Heart right ventricle (tissue), 16 donors: ENCODE measurements at regions not wholly inside any gene's neighbourhood (a gene's known extent, or its start where the extent isn't known, plus 50 kb on each side); places are given as distances from the start of the nearest gene placed in this dataset.
A peak's percentile ranks its signal among the peaks of the same experiment; 100 is the strongest.

Experiments
- ATAC-seq, 8 donors: fragments of 200-7000 bp; cut with Tn5 transposase; one replicate each; pipeline ENCODE4 v1.9.1; 2020; ENCODE audit warnings: mild to moderate bottlenecking in 8 of 8, moderate library complexity in 8 of 8, moderate number of reproducible peaks in 1 of 8
- DNase-seq, 2 donors: peaks; one replicate each; pipeline ENCODE4 v3.0.0-alpha.2; 2020
- H3K27ac ChIP-seq, 10 donors: fragments of 200-600 bp; sonication (generic) in 2 of 10; one replicate each; pipeline versions ENCODE4 v1.5.0 to v1.8.0; 2020 to 2022; ENCODE audit warnings: mild to moderate bottlenecking in 3 of 10
- H3K27me3 ChIP-seq, 7 donors: fragments of 200-600 bp; one replicate each; pipeline ENCODE4 v1.8.0; 2021 to 2022; ENCODE audit warnings: mild to moderate bottlenecking in 2 of 7
- H3K36me3 ChIP-seq, 9 donors: fragments of 200-600 bp; sonication (generic) in 1 of 9; one replicate each; pipeline versions ENCODE4 v1.5.0 to v1.8.0; 2020 to 2022; ENCODE audit warnings: mild to moderate bottlenecking in 2 of 9
- H3K4me1 ChIP-seq, 9 donors: fragments of 200-600 bp; sonication (generic) in 1 of 9; one replicate each; pipeline versions ENCODE4 v1.5.0 to v1.8.0; 2020 to 2022; ENCODE audit warnings: mild to moderate bottlenecking in 4 of 9
- H3K4me3 ChIP-seq, 10 donors: fragments of 200-600 bp; sonication (generic) in 2 of 10; one replicate each; pipeline versions ENCODE4 v1.5.0 to v1.8.0; 2020 to 2022; ENCODE audit warnings: mild to moderate bottlenecking in 7 of 10, moderate library complexity in 2 of 10
- H3K9me3 ChIP-seq, 11 donors: fragments of 200-600 bp in 10 of 11; sonication (generic) in 2 of 11; one replicate each; pipeline versions ENCODE4 v1.5.0 to v1.8.0; 2013 to 2022; ENCODE audit warnings: mild to moderate bottlenecking in 2 of 11, control low read depth in 1 of 11, moderate library complexity in 1 of 11
- CTCF ChIP-seq, 9 donors: fragments of 200-600 bp; sonication (generic) in 2 of 9; IDR thresholded peaks; one replicate each; pipeline versions ENCODE4 v1.5.0 to v1.8.0; 2021 to 2022; ENCODE audit warnings: antibody characterized with exemption in 9 of 9, mild to moderate bottlenecking in 5 of 9, moderate library complexity in 1 of 9
- WGBS, 2 donors: extraction: QIAGEN DNeasy Blood & Tissue Kit; methylation state at CpG; one replicate each; pipeline ENCODE4 v1.1.7; 2013; ENCODE audit warnings: inconsistent platforms in 1 of 2; 5-methylcytosine and 5-hydroxymethylcytosine counted together
- intact Hi-C, 10 donors: fragments of 100-400 bp; cut with DNase I; formaldehyde crosslinking; loops; one replicate each; pipeline versions ENCODE4 v1.11.1 to v1.14.2; 2022
- donor health status: Arrhythmogenic right ventricular cardiomyopathy.
- donor health status: ischemic (EF 13 %, LVEDD 7.1; RV severe dilation, severe dysfunction).
- donor health status: healthy with polysubstance abuse.
- donor health status: DM: no; HTN: yes; CAD: no.
- donor health status: DM: no; HTN: no; CAD: no.
- donor health status: ischemic (EF 25% LVEDD 6.9; RV normal size, moderate dysfunction).
- donor health status: ischemic (EF 25% LVEDD 5.7; RV mildly dilated, moderate dysfunction).
- donor health status: healthy.
- donor health status: DM: yes; HTN: yes; CAD: no.
- donor health status: Ischemic cardiomyopathy.
- donor health status: ischemic (EF 35%, LVEDD 5.7; RV mildly dilated, moderate dysfunction).
- donor health status: nonischemic (EF 11% LVEDD 7.7; RV severe dilation, severe dysfunction).
- donor health status: DM: yes; HTN: yes; CAD: no.
- donor health status: PGD.
- donor health status: ischemic (EF 29% LVEDD 5.4; RV normal size, mild dysfunction).
- donor health status: nonischemic (EF 23%, LVEDD 6.1; RV moderate dilation, normal function).

GRCh38 chr1:221098471-221099405, 219.5 kb downstream of the HLX start:
- ATAC-seq = peak; percentile 42 to 79 (median 68)

GRCh38 chr1:221099747-221100595, 220.7 kb downstream of the HLX start:
- no peak for TF ChIP-seq CTCF (IDR thresholded peaks at IDR 0.05)
- no peak for DNase-seq
- Histone ChIP-seq H3K27ac (peak overlapping the region in 3 of 10 donors; percentile 59 to 86 (median 61)), H3K36me3 (no peaks in the 10 kb centered on the region), H3K9me3 (no peaks in the 10 kb centered on the region), H3K4me3 (no peak overlapping the region), H3K4me1 (peaks cover 0 to 63% (median 12%) of the 10 kb centered on the region in 9 donors), H3K27me3 (no peaks in the 10 kb centered on the region)
- 92% methylated on average over 12 of the region's 12 CpGs for WGBS, 2 donors
- intact Hi-C loops = no loop called here
- no peak for ATAC-seq

More at GRCh38 chr1:221098471-221099405, 219.5 kb downstream of the HLX start:
- Histone ChIP-seq H3K27me3 (no peaks in the 10 kb centered on the region), H3K4me1 (peaks cover 0 to 68% (median 12%) of the 10 kb centered on the region in 9 donors), H3K27ac (peak overlapping the region in 5 of 10 donors; percentile 20 to 86 (median 43)), H3K9me3 (no peaks in the 10 kb centered on the region), H3K36me3 (no peaks in the 10 kb centered on the region), H3K4me3 (no peak overlapping the region)
- DNase-seq = no peak
- TF ChIP-seq CTCF (IDR thresholded peaks at IDR 0.05) = no peak
- 84% methylated on average over 10 of the region's 10 CpGs for WGBS, 2 donors
- intact Hi-C loops = no loop called here

- intact Hi-C loops = no loop called here
- no peak for DNase-seq
Observed at GRCh38 chr1:221100611-221101010, 221.4 kb downstream of the HLX start.

More at GRCh38 chr1:221100611-221101010, 221.4 kb downstream of the HLX start:
- Histone ChIP-seq H3K4me1 (peaks cover 0 to 63% (median 12%) of the 10 kb centered on the region in 9 donors), H3K36me3 (no peaks in the 10 kb centered on the region), H3K4me3 (no peak overlapping the region), H3K27ac (peak overlapping the region in 3 of 10 donors; percentile 59 to 86 (median 61)), H3K9me3 (no peaks in the 10 kb centered on the region), H3K27me3 (no peaks in the 10 kb centered on the region)
- ATAC-seq = peak in 6 of 8 donors; percentile 53 to 72 (median 63)
- TF ChIP-seq CTCF (IDR thresholded peaks at IDR 0.05) = no peak
- WGBS, 2 donors = 40 to 51% methylated on average over 3 of the region's 3 CpGs
